Neuronal stem cell (in vitro differentiated cells): ENCODE measurements at regions not wholly inside any gene's neighbourhood (a gene's known extent, or its start where the extent isn't known, plus 50 kb on each side); places are given as distances from the start of the nearest gene placed in this dataset.

Experiments used
- DNase-seq: peaks from one replicate; pipeline ENCODE4 v3.0.0-alpha.2; 2013; ENCODE audit warnings: low spot score
- H2AFZ ChIP-seq: one replicate; pipeline ENCODE4 v1.6.1; 2013; ENCODE audit warnings: mild to moderate bottlenecking, low read length, inconsistent platforms
- H2AK5ac ChIP-seq: 2 replicates; pipeline ENCODE4 v1.6.1; 2013; ENCODE audit warnings: low read depth, mild to moderate bottlenecking, inconsistent platforms, low read length, moderate library complexity, mixed read lengths
- H2BK120ac ChIP-seq: 2 replicates; pipeline ENCODE4 v1.6.1; 2013; ENCODE audit warnings: low read depth, mild to moderate bottlenecking, inconsistent platforms, low read length, moderate library complexity, mixed read lengths
- H2BK12ac ChIP-seq: one replicate; pipeline ENCODE4 v1.6.1; 2013; ENCODE audit warnings: low read length, inconsistent platforms
- H2BK15ac ChIP-seq: 2 replicates; pipeline ENCODE4 v1.6.1; 2013; ENCODE audit warnings: mild to moderate bottlenecking, low read length, inconsistent platforms, mixed read lengths
- H2BK5ac ChIP-seq: one replicate; pipeline ENCODE4 v1.6.1; 2013; ENCODE audit warnings: inconsistent platforms, mild to moderate bottlenecking, low read length, moderate library complexity
- H3K14ac ChIP-seq: one replicate; pipeline ENCODE4 v1.6.1; 2013; ENCODE audit warnings: low read length, inconsistent platforms
- H3K18ac ChIP-seq: 2 replicates; pipeline ENCODE4 v1.6.1; 2013; ENCODE audit warnings: low read length, inconsistent platforms
- H3K23ac ChIP-seq: 2 replicates; pipeline ENCODE4 v1.6.1; 2013; ENCODE audit warnings: low read depth, mild to moderate bottlenecking, mixed read lengths, low read length, inconsistent platforms; ENCODE audit not compliant: poor library complexity
- H3K27ac ChIP-seq: replicated peaks from 3 replicates; pipeline ENCODE4 v1.5.1; 2013; ENCODE audit warnings: low read length, inconsistent platforms
- H3K27me3 ChIP-seq, 3 experiments: 2 replicates each; pipeline ENCODE4 v1.6.1; 2013; ENCODE audit warnings: low read length in 3 of 3, mild to moderate bottlenecking in 2 of 3, inconsistent platforms in 1 of 3, low read depth in 1 of 3, mixed read lengths in 1 of 3, moderate library complexity in 1 of 3; ENCODE audit not compliant: control insufficient read depth in 3 of 3, insufficient read depth in 3 of 3
- H3K36me3 ChIP-seq, 2 donors: replicated peaks in 1 of 2; 2 replicates each; pipeline ENCODE4 v1.6.1; 2013; ENCODE audit warnings: low read length in 2 of 2; ENCODE audit not compliant: control insufficient read depth in 2 of 2, insufficient read depth in 2 of 2
- H3K4ac ChIP-seq: 2 replicates; pipeline ENCODE4 v1.6.1; 2013; ENCODE audit warnings: inconsistent platforms, mild to moderate bottlenecking, low read length, moderate library complexity
- H3K4me1 ChIP-seq, 2 donors: 1 replicate in 1 of 2; 2 replicates in 1 of 2; pipeline ENCODE4 v1.6.1; 2013; ENCODE audit warnings: low read length in 2 of 2, low read depth in 1 of 2; ENCODE audit not compliant: control insufficient read depth in 2 of 2, insufficient read depth in 1 of 2
- H3K4me2 ChIP-seq: one replicate; pipeline ENCODE4 v1.6.1; 2013; ENCODE audit warnings: mild to moderate bottlenecking, low read length, inconsistent platforms; ENCODE audit not compliant: insufficient read depth, poor library complexity, severe bottlenecking
- H3K4me3 ChIP-seq, 2 donors: 2 replicates each; pipeline ENCODE4 v1.5.1; 2013; ENCODE audit warnings: low read length in 2 of 2, mild to moderate bottlenecking in 2 of 2, inconsistent platforms in 1 of 2, moderate library complexity in 1 of 2
- H3K79me1 ChIP-seq: one replicate; pipeline ENCODE4 v1.6.1; 2013; ENCODE audit warnings: low read depth, mild to moderate bottlenecking, inconsistent platforms, low read length, moderate library complexity
- H3K9ac ChIP-seq: one replicate; pipeline ENCODE4 v1.6.1; 2013; ENCODE audit warnings: mild to moderate bottlenecking, low read depth, low read length, inconsistent platforms; ENCODE audit not compliant: poor library complexity
- H3K9me3 ChIP-seq, 2 donors: replicated peaks in 1 of 2; 2 replicates each; pipeline versions ENCODE3 to v1.6.1; 2013; ENCODE audit warnings: low read length in 2 of 2, mild to moderate bottlenecking in 2 of 2, inconsistent platforms in 1 of 2, low read depth in 1 of 2, mixed read lengths in 1 of 2, moderate library complexity in 1 of 2; ENCODE audit not compliant: control insufficient read depth in 2 of 2, insufficient read depth in 1 of 2
- H4K8ac ChIP-seq: one replicate; pipeline ENCODE4 v1.6.1; 2013; ENCODE audit warnings: low read depth, mild to moderate bottlenecking, inconsistent platforms, low read length, moderate library complexity
- H4K91ac ChIP-seq: one replicate; pipeline ENCODE4 v1.6.1; 2013; ENCODE audit warnings: low read length, low read depth, mild to moderate bottlenecking, inconsistent platforms; ENCODE audit not compliant: poor library complexity
- WGBS, 2 donors: extraction: QIAGEN DNeasy Blood & Tissue Kit; methylation state at CpG; one replicate each; pipeline ENCODE4 v1.1.7; 2013; ENCODE audit warnings: missing lambda C conversion rate in 2 of 2, mixed read lengths in 1 of 2; ENCODE audit not compliant: insufficient read length in 2 of 2, insufficient replicate concordance in 1 of 2; ENCODE audit errors: extremely low coverage in 2 of 2; 5-methylcytosine and 5-hydroxymethylcytosine counted together

DNA sequence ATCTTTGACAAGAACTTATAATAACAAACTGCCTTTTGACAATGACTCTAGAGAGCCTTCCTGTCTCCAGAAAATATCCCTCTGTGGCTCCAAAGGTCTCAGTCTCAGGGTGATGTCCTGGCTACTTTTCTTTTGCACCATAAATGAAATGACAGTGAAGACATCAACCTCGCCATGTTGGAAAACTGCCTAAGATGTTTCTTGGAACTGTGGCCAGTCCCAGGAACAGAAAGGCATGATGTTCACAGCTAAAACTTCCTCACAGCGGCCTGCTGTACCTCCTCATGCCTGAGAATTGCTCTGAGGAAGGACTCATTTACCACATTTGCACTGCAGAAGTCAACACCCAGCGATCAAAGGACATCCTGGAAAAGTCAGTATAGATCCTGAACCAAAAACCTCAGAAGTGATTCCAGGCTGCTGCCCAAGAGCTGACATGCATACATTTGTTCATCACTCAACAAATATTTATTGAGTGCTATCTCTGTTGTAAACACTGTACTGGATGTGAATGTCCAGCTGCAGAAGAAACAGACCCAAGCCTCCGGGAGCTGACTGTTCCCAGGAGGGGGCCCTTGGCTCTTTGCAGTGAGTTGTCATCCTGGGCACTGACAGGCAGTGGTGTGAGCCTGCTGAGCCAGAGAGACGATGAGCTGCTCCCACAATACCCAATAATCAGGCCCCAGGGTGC is 64.3 kb upstream of the ACSL3 start:
- no CpG with 5 or more reads among the region's 5 CpGs for WGBS, 2 donors
- Histone ChIP-seq H3K27me3 (no peaks in the 10 kb centered on the region), H3K4me3 (no peak overlapping the region), H3K4me2 (no peak overlapping the region), H3K9ac (no peak overlapping the region), H3K4ac (no peak overlapping the region), H3K79me1 (no peaks in the 10 kb centered on the region), H2BK5ac (no peak overlapping the region), H3K23ac (no peak overlapping the region), H3K18ac (no peak overlapping the region), H2BK12ac (no peak overlapping the region), H3K27ac (no peak overlapping the region), H2AFZ (no peak overlapping the region), H3K36me3 (no peaks in the 10 kb centered on the region), H3K14ac (no peak overlapping the region), H3K4me1 (peaks cover 9 to 26% of the 10 kb centered on the region in 2 donors), H2BK15ac (no peak overlapping the region), H4K8ac (no peak overlapping the region), H4K91ac (no peak overlapping the region), H3K9me3 (no peaks in the 10 kb centered on the region), H2BK120ac (no peak overlapping the region), H2AK5ac (no peak overlapping the region)
- DNase-seq: no peak

DNA sequence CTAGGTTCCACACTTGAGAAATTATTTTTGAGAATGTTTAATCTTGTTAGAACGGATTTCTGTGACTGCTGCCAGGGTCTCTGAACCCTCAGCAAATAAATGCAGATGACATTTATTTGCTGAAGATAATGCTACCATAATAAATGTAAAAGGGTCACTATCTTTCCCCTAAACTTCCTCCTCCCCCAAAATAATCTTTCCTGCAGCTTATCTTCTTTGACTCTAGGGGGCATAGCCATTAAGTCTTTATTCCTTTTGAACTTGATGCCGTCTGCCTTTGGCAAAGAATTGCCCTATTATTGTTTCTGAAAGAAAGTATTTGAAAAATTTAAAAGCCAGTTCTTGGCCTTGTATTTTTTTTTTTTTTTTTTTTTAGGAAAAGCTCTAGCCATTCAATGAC is 63.6 kb upstream of the ACSL3 start:
- H2AK5ac ChIP-seq: no peak overlapping the region
- H3K9me3 ChIP-seq: no peaks in the 10 kb centered on the region
- H3K79me1 ChIP-seq: no peaks in the 10 kb centered on the region
- H3K4me2 ChIP-seq: no peak overlapping the region
- H4K91ac ChIP-seq: no peak overlapping the region
- H3K27me3 ChIP-seq: no peaks in the 10 kb centered on the region
- H3K4ac ChIP-seq: no peak overlapping the region
- H4K8ac ChIP-seq: no peak overlapping the region
- DNase-seq: no peak
- no peak overlapping the region for H3K23ac ChIP-seq
- no peak overlapping the region for H3K9ac ChIP-seq
- no CpG with 5 or more reads among the region's 2 CpGs for whole genome bisulfite sequencing, 2 donors
- no peak overlapping the region for H2BK5ac ChIP-seq
- no peak overlapping the region for H2BK12ac ChIP-seq
- H3K14ac ChIP-seq: no peak overlapping the region
- no peak overlapping the region for H2BK120ac ChIP-seq
- no peak overlapping the region for H3K18ac ChIP-seq
- no peak overlapping the region for H3K27ac ChIP-seq
- no peak overlapping the region for H2AFZ ChIP-seq
- H3K4me1 ChIP-seq: peaks cover 7 to 20% of the 10 kb centered on the region in 2 donors
- no peak overlapping the region for H2BK15ac ChIP-seq
- H3K4me3 ChIP-seq: no peak overlapping the region
- H3K36me3 ChIP-seq: no peaks in the 10 kb centered on the region

DNA sequence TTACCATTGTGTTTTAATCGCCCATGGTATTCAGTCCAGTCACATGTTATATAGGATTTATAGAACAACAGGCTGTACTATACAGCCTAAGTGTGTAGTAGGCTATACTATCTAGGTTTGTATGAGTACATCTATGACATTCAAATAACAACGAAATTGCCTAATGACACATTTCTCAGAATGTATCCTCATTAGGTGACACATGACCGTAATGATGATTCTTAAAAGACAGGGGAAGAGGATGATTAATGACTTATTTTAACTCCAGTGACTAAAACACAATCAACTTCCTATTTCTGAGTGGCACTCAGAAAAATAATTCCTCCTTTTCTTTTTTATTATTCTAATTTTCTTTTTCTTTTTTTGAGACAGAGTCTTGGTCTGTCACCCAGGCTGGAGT is 63.0 kb upstream of the ACSL3 start:
- H3K27me3 ChIP-seq: no peaks in the 10 kb centered on the region
- H3K9ac ChIP-seq: no peak overlapping the region
- DNase-seq: no peak
- H2BK120ac ChIP-seq: no peak overlapping the region
- H3K79me1 ChIP-seq: no peaks in the 10 kb centered on the region
- no peak overlapping the region for H2BK12ac ChIP-seq
- no peak overlapping the region for H3K27ac ChIP-seq
- WGBS, 2 donors: no CpG with 5 or more reads among the region's 3 CpGs
- no peak overlapping the region for H3K4ac ChIP-seq
- H3K4me3 ChIP-seq: no peak overlapping the region
- H3K9me3 ChIP-seq: no peaks in the 10 kb centered on the region
- H4K91ac ChIP-seq: no peak overlapping the region
- H3K4me1 ChIP-seq: peaks cover 7 to 18% of the 10 kb centered on the region in 2 donors
- no peak overlapping the region for H3K14ac ChIP-seq
- no peak overlapping the region for H3K18ac ChIP-seq
- H3K36me3 ChIP-seq: no peaks in the 10 kb centered on the region
- no peak overlapping the region for H2BK5ac ChIP-seq
- no peak overlapping the region for H2AFZ ChIP-seq
- no peak overlapping the region for H4K8ac ChIP-seq
- no peak overlapping the region for H2BK15ac ChIP-seq
- H3K4me2 ChIP-seq: no peak overlapping the region
- H2AK5ac ChIP-seq: no peak overlapping the region
- H3K23ac ChIP-seq: no peak overlapping the region

DNA sequence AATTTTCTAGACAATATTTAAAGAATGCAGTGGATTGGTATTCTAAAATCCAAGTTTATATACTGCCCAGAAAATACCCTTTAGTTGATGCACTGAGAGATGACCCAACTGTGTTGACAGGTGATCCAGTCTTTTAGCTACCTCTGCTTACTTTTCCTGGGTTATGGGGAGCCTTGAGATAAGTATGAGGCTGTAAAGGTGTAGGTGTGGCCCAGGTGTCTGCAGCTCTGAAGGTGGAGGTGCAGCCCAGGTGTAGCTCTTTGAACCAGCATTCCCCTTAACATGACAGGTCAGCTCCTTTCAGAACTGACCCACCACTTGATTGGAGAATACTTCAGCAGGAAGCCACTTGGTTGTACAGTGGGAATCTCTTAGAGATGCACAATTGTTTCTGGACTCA is 62.3 kb upstream of the ACSL3 start:
- Histone ChIP-seq H3K36me3 (no peaks in the 10 kb centered on the region), H3K4me3 (no peak overlapping the region)

More for the DNA sequence above, 62.3 kb upstream of the ACSL3 start:
- no peak for DNase-seq
- Histone ChIP-seq H3K23ac (no peak overlapping the region), H3K4me1 (peaks cover 7 to 15% of the 10 kb centered on the region in 2 donors), H3K14ac (no peak overlapping the region), H3K18ac (no peak overlapping the region), H3K9me3 (no peaks in the 10 kb centered on the region), H3K9ac (no peak overlapping the region), H3K27me3 (no peaks in the 10 kb centered on the region), H2AK5ac (no peak overlapping the region), H3K4ac (no peak overlapping the region), H4K91ac (no peak overlapping the region), H4K8ac (no peak overlapping the region), H3K79me1 (no peaks in the 10 kb centered on the region), H3K27ac (no peak overlapping the region), H2BK120ac (no peak overlapping the region), H3K4me2 (no peak overlapping the region), H2BK12ac (no peak overlapping the region), H2BK15ac (no peak overlapping the region), H2BK5ac (no peak overlapping the region), H2AFZ (no peak overlapping the region)
